ENCODE measurements at regions not wholly inside any gene's neighbourhood (a gene's known extent, or its start where the extent isn't known, plus 50 kb on each side); places are given as distances from the start of the nearest gene placed in this dataset.

GRCh38 chr1:78755986-78756385 is 106.4 kb downstream of the IFI44 start:
- Histone ChIP-seq H3K36me3 (ENCODE audit: control insufficient read depth, insufficient read depth, low read length) (no peaks in the 10 kb centered on the region), H3K27ac (no peak overlapping the region), H3K4me1 (no peaks in the 10 kb centered on the region), H3K4me3 (ENCODE audit: low read depth, low read length) (no peak overlapping the region), H3K27me3 (ENCODE audit: control insufficient read depth, insufficient read depth, low read length) (no peaks in the 10 kb centered on the region), H3K79me2 (no peaks in the 10 kb centered on the region), H3K9me3 (ENCODE audit: control insufficient read depth, low read length) (no peaks in the 10 kb centered on the region), H3K4me2 (ENCODE audit: low read length) (no peak overlapping the region), H3K9ac (no peak overlapping the region), H2AFZ (no peak overlapping the region)
- no peak for TF ChIP-seq CTCF (IDR thresholded peaks at IDR 0.05)

- no peak overlapping the region for H2AFZ ChIP-seq
- no peak overlapping the region for H3K27ac ChIP-seq
- no peak overlapping the region for H3K4me2 ChIP-seq (ENCODE audit: low read length)
- no peaks in the 10 kb centered on the region for H3K27me3 ChIP-seq (ENCODE audit: control insufficient read depth, insufficient read depth, low read length)
- H3K79me2 ChIP-seq = no peaks in the 10 kb centered on the region
- no peak overlapping the region for H3K4me3 ChIP-seq (ENCODE audit: low read depth, low read length)
- no peaks in the 10 kb centered on the region for H3K4me1 ChIP-seq
- no peaks in the 10 kb centered on the region for H3K9me3 ChIP-seq (ENCODE audit: control insufficient read depth, low read length)
- H3K36me3 ChIP-seq (ENCODE audit: control insufficient read depth, insufficient read depth, low read length) = no peaks in the 10 kb centered on the region
- no peak overlapping the region for H3K9ac ChIP-seq
- no peak for TF ChIP-seq CTCF (IDR thresholded peaks at IDR 0.05)
Observed at GRCh38 chr1:78758506-78758905, 108.9 kb downstream of the IFI44 start.

GRCh38 chr1:78759881-78760280 is 110.2 kb downstream of the IFI44 start:
- TF ChIP-seq CTCF (IDR thresholded peaks at IDR 0.05) = no peak
- Histone ChIP-seq H3K9me3 (ENCODE audit: control insufficient read depth, low read length) (no peaks in the 10 kb centered on the region), H3K4me3 (ENCODE audit: low read depth, low read length) (no peak overlapping the region), H3K36me3 (ENCODE audit: control insufficient read depth, insufficient read depth, low read length) (no peaks in the 10 kb centered on the region), H2AFZ (no peak overlapping the region), H3K9ac (no peak overlapping the region), H3K4me2 (ENCODE audit: low read length) (no peak overlapping the region), H3K79me2 (no peaks in the 10 kb centered on the region), H3K27ac (no peak overlapping the region), H3K4me1 (no peaks in the 10 kb centered on the region), H3K27me3 (ENCODE audit: control insufficient read depth, insufficient read depth, low read length) (no peaks in the 10 kb centered on the region)

GRCh38 chr1:78760858-78761257 is 111.2 kb downstream of the IFI44 start:
- no peak overlapping the region for H3K27ac ChIP-seq
- no peak for TF ChIP-seq CTCF (IDR thresholded peaks at IDR 0.05)
- no peak overlapping the region for H2AFZ ChIP-seq
- H3K4me3 ChIP-seq (ENCODE audit: low read depth, low read length) = no peak overlapping the region
- no peaks in the 10 kb centered on the region for H3K79me2 ChIP-seq
- H3K4me1 ChIP-seq = no peaks in the 10 kb centered on the region
- no peaks in the 10 kb centered on the region for H3K9me3 ChIP-seq (ENCODE audit: control insufficient read depth, low read length)
- H3K9ac ChIP-seq = no peak overlapping the region
- H3K36me3 ChIP-seq (ENCODE audit: control insufficient read depth, insufficient read depth, low read length) = no peaks in the 10 kb centered on the region
- no peak overlapping the region for H3K4me2 ChIP-seq (ENCODE audit: low read length)
- no peaks in the 10 kb centered on the region for H3K27me3 ChIP-seq (ENCODE audit: control insufficient read depth, insufficient read depth, low read length)

GRCh38 chr1:78762113-78762512 is 112.5 kb downstream of the IFI44 start:
- no peak overlapping the region for H3K4me3 ChIP-seq (ENCODE audit: low read depth, low read length)
- H3K27me3 ChIP-seq (ENCODE audit: control insufficient read depth, insufficient read depth, low read length) = no peaks in the 10 kb centered on the region
- H3K9ac ChIP-seq = no peak overlapping the region
- no peaks in the 10 kb centered on the region for H3K4me1 ChIP-seq
- H2AFZ ChIP-seq = no peak overlapping the region
- no peaks in the 10 kb centered on the region for H3K79me2 ChIP-seq
- H3K36me3 ChIP-seq (ENCODE audit: control insufficient read depth, insufficient read depth, low read length) = no peaks in the 10 kb centered on the region
- H3K9me3 ChIP-seq (ENCODE audit: control insufficient read depth, low read length) = no peaks in the 10 kb centered on the region
- TF ChIP-seq CTCF (IDR thresholded peaks at IDR 0.05) = no peak
- H3K4me2 ChIP-seq (ENCODE audit: low read length) = no peak overlapping the region
- no peak overlapping the region for H3K27ac ChIP-seq

Data from parathyroid adenoma (tissue), 2 donors.